SK-N-SH (cell line): ENCODE measurements at regions not wholly inside any gene's neighbourhood (a gene's known extent, or its start where the extent isn't known, plus 50 kb on each side); places are given as distances from the start of the nearest gene placed in this dataset.

ENCODE experiments used
- CTCF ChIA-PET: fragments of 300-600, 350-600 bp; formaldehyde crosslinking; extraction: SDS; loops from one replicate; lab custom pipeline; 2021; lab: Yijun Ruan, JAX
- POLR2A ChIA-PET: fragments of 350-600 bp; sonication (Branson Sonifier 250); formaldehyde crosslinking; extraction: SDS; loops from one replicate; lab custom pipeline; 2020; ENCODE audit warnings: antibody characterized with exemption, inconsistent platforms; lab: Yijun Ruan, JAX
- DNase-seq: peaks from one replicate; pipeline ENCODE4 v3.0.0; 2012
- H2AFZ ChIP-seq: fragments of 200-600 bp; sonication (generic); 2 replicates; pipeline ENCODE4 v1.8.1; 2016; ENCODE audit warnings: antibody characterized with exemption, mild to moderate bottlenecking, low read depth
- H3F3A ChIP-seq: fragments of 200-600 bp; sonication (generic); replicated peaks from 2 replicates; pipeline ENCODE3; 2016; ENCODE audit warnings: antibody characterized with exemption, mild to moderate bottlenecking; ENCODE audit not compliant: insufficient read depth
- H3K27ac ChIP-seq, 2 experiments: fragments of 200-500 bp in 1 of 2; fragments of 200-600 bp in 1 of 2; sonication (Bioruptor generic) in 1 of 2; sonication (generic), shearing (Covaris generic) in 1 of 2; 2 replicates each; pipeline versions ENCODE4 v1.5.1 to v1.6.1; 2014 to 2016; ENCODE audit warnings: low read depth in 2 of 2, inconsistent platforms in 1 of 2, low read length in 1 of 2, mild to moderate bottlenecking in 1 of 2, mixed read lengths in 1 of 2
- H3K27me3 ChIP-seq: fragments of 200-600 bp; sonication (generic), shearing (Covaris generic); 2 replicates; pipeline ENCODE4 v1.6.1; 2016; ENCODE audit warnings: mixed run types; ENCODE audit not compliant: insufficient read depth
- H3K36me3 ChIP-seq, 2 experiments: fragments of 200-500 bp in 1 of 2; fragments of 200-600 bp in 1 of 2; sonication (Bioruptor generic) in 1 of 2; sonication (generic) in 1 of 2; replicated peaks in 1 of 2; 2 replicates each; pipeline versions ENCODE3 to v1.5.1; 2014 to 2016; ENCODE audit warnings: low read length in 1 of 2, mild to moderate bottlenecking in 1 of 2; ENCODE audit not compliant: insufficient read depth in 2 of 2, control insufficient read depth in 1 of 2
- H3K4me1 ChIP-seq, 2 experiments: fragments of 200-500 bp in 1 of 2; fragments of 200-600 bp in 1 of 2; sonication (Bioruptor generic) in 1 of 2; sonication (generic), shearing (Covaris generic) in 1 of 2; 2 replicates each; pipeline versions ENCODE4 v1.5.1 to v1.6.1; 2014 to 2016; ENCODE audit warnings: low read depth in 1 of 2, low read length in 1 of 2, mixed run types in 1 of 2; ENCODE audit not compliant: insufficient read depth in 2 of 2, control insufficient read depth in 1 of 2
- H3K4me2 ChIP-seq: fragments of 200-600 bp; sonication (generic), shearing (Covaris generic); 2 replicates; pipeline ENCODE4 v1.6.1; 2017; ENCODE audit warnings: mixed run types
- H3K4me3 ChIP-seq, 2 experiments: fragments of 200-500 bp in 1 of 2; fragments of 200-600 bp in 1 of 2; sonication (Bioruptor generic) in 1 of 2; sonication (generic), shearing (Covaris generic) in 1 of 2; 2 replicates each; pipeline versions ENCODE4 v1.5.1 to v1.8.1; 2014 to 2016; ENCODE audit warnings: low read depth in 2 of 2, inconsistent platforms in 1 of 2, low read length in 1 of 2, mild to moderate bottlenecking in 1 of 2, mixed read lengths in 1 of 2, moderate library complexity in 1 of 2
- H3K79me2 ChIP-seq: fragments of 200-600 bp; sonication (generic); 2 replicates; pipeline ENCODE4 v1.8.1; 2017; ENCODE audit warnings: mild to moderate bottlenecking; ENCODE audit not compliant: insufficient read depth
- H3K9ac ChIP-seq: fragments of 200-600 bp; sonication (generic); 2 replicates; pipeline ENCODE4 v1.6.1; 2017; ENCODE audit warnings: mixed run types
- H3K9me2 ChIP-seq: fragments of 200-600 bp; sonication (generic); 2 replicates; pipeline ENCODE4 v1.6.1; 2017; ENCODE audit warnings: mixed run types
- H3K9me3 ChIP-seq: fragments of 200-600 bp; sonication (generic); 2 replicates; pipeline ENCODE4 v1.6.1; 2017; ENCODE audit warnings: mixed run types, mild to moderate bottlenecking, moderate library complexity
- H4K20me1 ChIP-seq: fragments of 200-600 bp; sonication (generic); 2 replicates; pipeline ENCODE4 v1.6.1; 2017; ENCODE audit warnings: mild to moderate bottlenecking, mixed run types; ENCODE audit not compliant: insufficient read depth
- EP300 ChIP-seq, 2 experiments: IDR thresholded peaks; 2 replicates each; pipeline versions ENCODE4 v1.4.0 to v1.6.1; 2012; ENCODE audit warnings: borderline replicate concordance in 1 of 2, low read depth in 1 of 2, low read length in 1 of 2
- FOSL2 ChIP-seq: IDR thresholded peaks from 2 replicates; pipeline ENCODE4 v1.4.0; 2012; ENCODE audit warnings: low read depth, mild to moderate bottlenecking, moderate library complexity, borderline replicate concordance
- FOXJ3 ChIP-seq: sonication (generic); formaldehyde crosslinking; IDR thresholded peaks from 2 replicates; pipeline ENCODE4 v1.5.1; 2020; ENCODE audit warnings: mild to moderate bottlenecking, missing genetic modification reagents
- FOXM1 ChIP-seq: IDR thresholded peaks from 2 replicates; pipeline ENCODE4 v1.4.0; 2012; ENCODE audit warnings: low read depth, mild to moderate bottlenecking
- GABPA ChIP-seq: IDR thresholded peaks from 2 replicates; pipeline ENCODE4 v1.4.0; 2012; ENCODE audit warnings: low read depth, mild to moderate bottlenecking
- GATA2 ChIP-seq: sonication (generic); formaldehyde crosslinking; IDR thresholded peaks from 2 replicates; pipeline ENCODE4 v1.5.0; 2020; ENCODE audit warnings: mild to moderate bottlenecking, missing genetic modification reagents
- JUND ChIP-seq: IDR thresholded peaks from 2 replicates; pipeline ENCODE4 v1.4.0; 2012
- MEF2A ChIP-seq: IDR thresholded peaks from 2 replicates; pipeline ENCODE4 v1.4.0; 2012; ENCODE audit warnings: low read depth, borderline replicate concordance
- MXI1 ChIP-seq: IDR thresholded peaks from 2 replicates; pipeline ENCODE4 v1.6.1; 2012; ENCODE audit warnings: mild to moderate bottlenecking, low read depth, low read length, improper control_type of control experiment
- NRF1 ChIP-seq: IDR thresholded peaks from 2 replicates; pipeline ENCODE4 v1.6.1; 2012; ENCODE audit warnings: low read depth, mild to moderate bottlenecking, low read length
- RAD21 ChIP-seq: IDR thresholded peaks from 2 replicates; pipeline ENCODE4 v1.6.1; 2012; ENCODE audit warnings: mild to moderate bottlenecking, low read length
- RXRA ChIP-seq: IDR thresholded peaks from 2 replicates; pipeline ENCODE4 v1.4.0; 2012; ENCODE audit warnings: low read depth, mild to moderate bottlenecking, borderline replicate concordance
- SIN3A ChIP-seq: IDR thresholded peaks from 2 replicates; pipeline ENCODE4 v1.6.1; 2012; ENCODE audit warnings: low read depth, mild to moderate bottlenecking, low read length, moderate library complexity, borderline replicate concordance
- SMC3 ChIP-seq: IDR thresholded peaks from 2 replicates; pipeline ENCODE4 v1.6.1; 2012; ENCODE audit warnings: low read depth, low read length, improper control_type of control experiment
- TEAD4 ChIP-seq: IDR thresholded peaks from 2 replicates; pipeline ENCODE4 v1.4.0; 2012; ENCODE audit warnings: mild to moderate bottlenecking, borderline replicate concordance; ENCODE audit not compliant: insufficient read depth
- YY1 ChIP-seq: IDR thresholded peaks from 2 replicates; pipeline ENCODE4 v1.4.0; 2012; ENCODE audit warnings: low read depth, mild to moderate bottlenecking
- WGBS: methylation state at CpG from one replicate; pipeline ENCODE4 v1.1.6; 2017; ENCODE audit warnings: low lambda C conversion rate; 5-methylcytosine and 5-hydroxymethylcytosine counted together
- TF ChIP-seq, protein P1 (sequence below): fragments of 150-350 bp; IDR thresholded peaks from 2 replicates; pipeline ENCODE4 v1.6.1; 2017; ENCODE audit warnings: antibody characterized with exemption, low read length, low read depth, borderline replicate concordance
- TF ChIP-seq, protein P2 (sequence below): fragments of 150-350 bp; IDR thresholded peaks from 2 replicates; pipeline ENCODE4 v1.6.1; 2016; ENCODE audit warnings: mild to moderate bottlenecking, low read depth, low read length
- TF ChIP-seq, protein P3 (sequence below): IDR thresholded peaks from 2 replicates; pipeline ENCODE4; 2012
- TF ChIP-seq, protein P4 (sequence below): IDR thresholded peaks from 2 replicates; pipeline ENCODE4 v1.4.0; 2012; ENCODE audit warnings: low read depth, borderline replicate concordance
- TF ChIP-seq, protein P5 (sequence below): IDR thresholded peaks from 2 replicates; pipeline ENCODE4 v1.6.1; 2012; ENCODE audit warnings: mild to moderate bottlenecking, low read depth, low read length, moderate library complexity

DNA sequence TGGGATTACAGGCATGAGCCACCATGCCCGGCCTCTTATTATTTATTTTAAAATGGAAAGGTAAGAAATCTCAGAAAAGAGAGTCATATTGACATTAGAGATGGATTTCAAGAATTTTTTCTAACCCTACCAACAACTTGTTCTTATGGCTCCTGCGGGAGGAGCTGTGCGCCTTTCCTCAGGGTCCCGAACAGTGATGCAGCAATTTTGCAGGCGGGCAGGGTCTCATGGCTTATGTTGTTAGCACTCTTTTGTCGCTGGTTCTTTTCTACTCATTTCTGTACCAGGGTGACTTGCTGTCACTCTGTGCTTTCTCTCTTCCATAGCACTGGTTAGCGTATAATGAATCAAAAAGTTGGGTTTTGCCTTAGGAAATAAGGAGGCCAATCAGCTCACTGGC is 148.8 kb upstream of the DLGAP1 start:
- Histone ChIP-seq H3K9ac (no peak overlapping the region), H4K20me1 (no peaks in the 10 kb centered on the region), H3K27me3 (no peaks in the 10 kb centered on the region), H3F3A (no peaks in the 10 kb centered on the region), H3K36me3 (no peaks in the 10 kb centered on the region), H3K9me3 (no peaks in the 10 kb centered on the region), H3K79me2 (no peaks in the 10 kb centered on the region), H2AFZ (no peak overlapping the region), H3K27ac (no peak overlapping the region), H3K4me2 (no peak overlapping the region), H3K4me3 (no peak overlapping the region), H3K4me1 (no peaks in the 10 kb centered on the region), H3K9me2 (no peaks in the 10 kb centered on the region; the same call in 1 of the 2 replicates)
- 23% methylated on average over 7 of the region's 7 CpGs for WGBS
- ChIA-PET CTCF (no interaction called here), POLR2A (no interaction called here)
- no peak for TF ChIP-seq MXI1
- no peak for TF ChIP-seq GABPA
- no peak for TF ChIP-seq EP300 (IDR thresholded peaks at IDR 0.05; ENCODE audit: borderline replicate concordance in 1 of 2, low read depth in 1 of 2, low read length in 1 of 2)
- no peak for TF ChIP-seq TEAD4
- TF ChIP-seq GATA2 (CRISPR knock-in tag), result no peak
- no peak for TF ChIP-seq NRF1
- TF ChIP-seq FOSL2, result no peak
- TF ChIP-seq RAD21, result no peak
- TF ChIP-seq, protein P1, sequence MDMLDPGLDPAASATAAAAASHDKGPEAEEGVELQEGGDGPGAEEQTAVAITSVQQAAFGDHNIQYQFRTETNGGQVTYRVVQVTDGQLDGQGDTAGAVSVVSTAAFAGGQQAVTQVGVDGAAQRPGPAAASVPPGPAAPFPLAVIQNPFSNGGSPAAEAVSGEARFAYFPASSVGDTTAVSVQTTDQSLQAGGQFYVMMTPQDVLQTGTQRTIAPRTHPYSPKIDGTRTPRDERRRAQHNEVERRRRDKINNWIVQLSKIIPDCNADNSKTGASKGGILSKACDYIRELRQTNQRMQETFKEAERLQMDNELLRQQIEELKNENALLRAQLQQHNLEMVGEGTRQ, result no peak
- no peak for DNase-seq

DNA sequence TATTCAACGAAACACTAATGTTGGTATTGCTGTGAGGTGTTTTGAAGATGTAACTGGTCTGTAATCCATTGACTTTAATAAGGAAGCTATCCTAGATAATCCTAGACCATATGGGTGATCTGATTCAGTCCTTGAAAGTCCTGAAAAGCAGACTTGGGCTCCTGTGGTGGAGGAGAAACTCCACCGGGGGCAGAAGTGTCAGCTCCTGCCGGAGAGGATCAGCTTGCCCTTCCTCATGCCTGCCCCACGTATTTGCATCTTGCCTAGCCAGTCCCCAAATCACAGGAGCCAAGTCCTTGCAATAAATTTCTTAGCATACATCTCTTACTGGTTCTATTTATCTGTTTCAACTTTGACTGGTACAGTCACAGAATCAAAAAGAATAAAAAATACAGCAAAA is 144.2 kb upstream of the DLGAP1 start:
- no peak overlapping the region for H3K9ac ChIP-seq
- ChIA-PET POLR2A (no interaction called here), CTCF (no interaction called here)
- H2AFZ ChIP-seq, result no peak overlapping the region
- no peaks in the 10 kb centered on the region for H3K27me3 ChIP-seq
- no peaks in the 10 kb centered on the region for H3K4me1 ChIP-seq
- H3K4me3 ChIP-seq, result no peak overlapping the region
- H3K79me2 ChIP-seq, result no peaks in the 10 kb centered on the region
- no peaks in the 10 kb centered on the region for H4K20me1 ChIP-seq
- H3K36me3 ChIP-seq, result no peaks in the 10 kb centered on the region
- H3K9me3 ChIP-seq, result 0 out of 2 replicates have a peak, but pooled peaks cover 5% of the 10 kb centered on the region
- no peaks in the 10 kb centered on the region; the same call in 1 of the 2 replicates for H3K9me2 ChIP-seq
- whole genome bisulfite sequencing, result 2% methylated on average over 4 of the region's 4 CpGs
- H3K4me2 ChIP-seq, result no peak overlapping the region
- no peak overlapping the region for H3K27ac ChIP-seq
- DNase-seq, result no peak
- no peaks in the 10 kb centered on the region for H3F3A ChIP-seq
- TF ChIP-seq GATA2 (CRISPR knock-in tag) (no peak), FOXJ3 (CRISPR knock-in tag) (no peak), SIN3A (no peak), SMC3 (no peak), JUND (no peak), YY1 (no peak), MEF2A (no peak), MXI1 (no peak), RXRA (no peak), EP300 (IDR thresholded peaks at IDR 0.05; ENCODE audit: borderline replicate concordance in 1 of 2, low read depth in 1 of 2, low read length in 1 of 2) (no peak), FOXM1 (no peak)
- TF ChIP-seq, protein P2, sequence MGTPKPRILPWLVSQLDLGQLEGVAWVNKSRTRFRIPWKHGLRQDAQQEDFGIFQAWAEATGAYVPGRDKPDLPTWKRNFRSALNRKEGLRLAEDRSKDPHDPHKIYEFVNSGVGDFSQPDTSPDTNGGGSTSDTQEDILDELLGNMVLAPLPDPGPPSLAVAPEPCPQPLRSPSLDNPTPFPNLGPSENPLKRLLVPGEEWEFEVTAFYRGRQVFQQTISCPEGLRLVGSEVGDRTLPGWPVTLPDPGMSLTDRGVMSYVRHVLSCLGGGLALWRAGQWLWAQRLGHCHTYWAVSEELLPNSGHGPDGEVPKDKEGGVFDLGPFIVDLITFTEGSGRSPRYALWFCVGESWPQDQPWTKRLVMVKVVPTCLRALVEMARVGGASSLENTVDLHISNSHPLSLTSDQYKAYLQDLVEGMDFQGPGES, result no peak
- TF ChIP-seq, protein P3, sequence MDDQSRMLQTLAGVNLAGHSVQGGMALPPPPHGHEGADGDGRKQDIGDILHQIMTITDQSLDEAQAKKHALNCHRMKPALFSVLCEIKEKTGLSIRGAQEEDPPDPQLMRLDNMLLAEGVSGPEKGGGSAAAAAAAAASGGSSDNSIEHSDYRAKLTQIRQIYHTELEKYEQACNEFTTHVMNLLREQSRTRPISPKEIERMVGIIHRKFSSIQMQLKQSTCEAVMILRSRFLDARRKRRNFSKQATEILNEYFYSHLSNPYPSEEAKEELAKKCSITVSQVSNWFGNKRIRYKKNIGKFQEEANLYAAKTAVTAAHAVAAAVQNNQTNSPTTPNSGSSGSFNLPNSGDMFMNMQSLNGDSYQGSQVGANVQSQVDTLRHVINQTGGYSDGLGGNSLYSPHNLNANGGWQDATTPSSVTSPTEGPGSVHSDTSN, result no peak
- TF ChIP-seq, protein P4, sequence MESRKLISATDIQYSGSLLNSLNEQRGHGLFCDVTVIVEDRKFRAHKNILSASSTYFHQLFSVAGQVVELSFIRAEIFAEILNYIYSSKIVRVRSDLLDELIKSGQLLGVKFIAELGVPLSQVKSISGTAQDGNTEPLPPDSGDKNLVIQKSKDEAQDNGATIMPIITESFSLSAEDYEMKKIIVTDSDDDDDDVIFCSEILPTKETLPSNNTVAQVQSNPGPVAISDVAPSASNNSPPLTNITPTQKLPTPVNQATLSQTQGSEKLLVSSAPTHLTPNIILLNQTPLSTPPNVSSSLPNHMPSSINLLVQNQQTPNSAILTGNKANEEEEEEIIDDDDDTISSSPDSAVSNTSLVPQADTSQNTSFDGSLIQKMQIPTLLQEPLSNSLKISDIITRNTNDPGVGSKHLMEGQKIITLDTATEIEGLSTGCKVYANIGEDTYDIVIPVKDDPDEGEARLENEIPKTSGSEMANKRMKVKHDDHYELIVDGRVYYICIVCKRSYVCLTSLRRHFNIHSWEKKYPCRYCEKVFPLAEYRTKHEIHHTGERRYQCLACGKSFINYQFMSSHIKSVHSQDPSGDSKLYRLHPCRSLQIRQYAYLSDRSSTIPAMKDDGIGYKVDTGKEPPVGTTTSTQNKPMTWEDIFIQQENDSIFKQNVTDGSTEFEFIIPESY, result no peak
- TF ChIP-seq, protein P5, sequence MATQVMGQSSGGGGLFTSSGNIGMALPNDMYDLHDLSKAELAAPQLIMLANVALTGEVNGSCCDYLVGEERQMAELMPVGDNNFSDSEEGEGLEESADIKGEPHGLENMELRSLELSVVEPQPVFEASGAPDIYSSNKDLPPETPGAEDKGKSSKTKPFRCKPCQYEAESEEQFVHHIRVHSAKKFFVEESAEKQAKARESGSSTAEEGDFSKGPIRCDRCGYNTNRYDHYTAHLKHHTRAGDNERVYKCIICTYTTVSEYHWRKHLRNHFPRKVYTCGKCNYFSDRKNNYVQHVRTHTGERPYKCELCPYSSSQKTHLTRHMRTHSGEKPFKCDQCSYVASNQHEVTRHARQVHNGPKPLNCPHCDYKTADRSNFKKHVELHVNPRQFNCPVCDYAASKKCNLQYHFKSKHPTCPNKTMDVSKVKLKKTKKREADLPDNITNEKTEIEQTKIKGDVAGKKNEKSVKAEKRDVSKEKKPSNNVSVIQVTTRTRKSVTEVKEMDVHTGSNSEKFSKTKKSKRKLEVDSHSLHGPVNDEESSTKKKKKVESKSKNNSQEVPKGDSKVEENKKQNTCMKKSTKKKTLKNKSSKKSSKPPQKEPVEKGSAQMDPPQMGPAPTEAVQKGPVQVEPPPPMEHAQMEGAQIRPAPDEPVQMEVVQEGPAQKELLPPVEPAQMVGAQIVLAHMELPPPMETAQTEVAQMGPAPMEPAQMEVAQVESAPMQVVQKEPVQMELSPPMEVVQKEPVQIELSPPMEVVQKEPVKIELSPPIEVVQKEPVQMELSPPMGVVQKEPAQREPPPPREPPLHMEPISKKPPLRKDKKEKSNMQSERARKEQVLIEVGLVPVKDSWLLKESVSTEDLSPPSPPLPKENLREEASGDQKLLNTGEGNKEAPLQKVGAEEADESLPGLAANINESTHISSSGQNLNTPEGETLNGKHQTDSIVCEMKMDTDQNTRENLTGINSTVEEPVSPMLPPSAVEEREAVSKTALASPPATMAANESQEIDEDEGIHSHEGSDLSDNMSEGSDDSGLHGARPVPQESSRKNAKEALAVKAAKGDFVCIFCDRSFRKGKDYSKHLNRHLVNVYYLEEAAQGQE, result no peak
